GM21723 (cell line): ENCODE measurements at regions not wholly inside any gene's neighbourhood (a gene's known extent, or its start where the extent isn't known, plus 50 kb on each side); places are given as distances from the start of the nearest gene placed in this dataset.
"Not testable (repeated sequence)": the region's sequence is repeated elsewhere in the genome, so short reads cannot be mapped to it uniquely, and the experiment has no call there.

ENCODE experiments used
- ATAC-seq: cut with Tn5 transposase; IDR thresholded peaks from one replicate; pipeline ENCODE4 v1.9.1; 2021; ENCODE audit warnings: mild to moderate bottlenecking, moderate library complexity; ENCODE audit not compliant: unreplicated experiment

- ATAC-seq, result no peak
Measured at GRCh38 chr5:29238115-29238514, 1955.4 kb upstream of the CDH6 start.

- ATAC-seq, result no peak
Measured at GRCh38 chr5:29231154-29231553, 1962.3 kb upstream of the CDH6 start.

GRCh38 chr5:29230591-29230990 lies 1962.9 kb upstream of the CDH6 start:
- ATAC-seq, result no peak

- no peak for ATAC-seq
Measured at GRCh38 chr5:29229461-29229860, 1964.0 kb upstream of the CDH6 start.

GRCh38 chr5:29218138-29218537 lies 1975.3 kb upstream of the CDH6 start:
- ATAC-seq, result no peak

GRCh38 chr5:29214839-29215238 lies 1978.6 kb upstream of the CDH6 start:
- no peak for ATAC-seq

- ATAC-seq, result no peak
Measured at GRCh38 chr5:29213475-29213874, 1980.0 kb upstream of the CDH6 start.

- no peak for ATAC-seq
Measured at GRCh38 chr5:29208024-29208423, 1985.5 kb upstream of the CDH6 start.

- ATAC-seq, result no peak
Measured at GRCh38 chr5:29203049-29203448, 1990.4 kb upstream of the CDH6 start.

- ATAC-seq, result no peak
Measured at GRCh38 chr5:29197631-29198454, 1995.6 kb upstream of the CDH6 start.

- no peak for ATAC-seq
Measured at GRCh38 chr5:29193972-29194371, 1999.5 kb upstream of the CDH6 start.

- not testable (repeated sequence) for ATAC-seq
Measured at GRCh38 chr5:29191269-29192048, 2002.0 kb upstream of the CDH6 start.

GRCh38 chr5:29190398-29190797 lies 2003.1 kb upstream of the CDH6 start:
- not testable (repeated sequence) for ATAC-seq

- ATAC-seq, result not testable (repeated sequence)
Measured at GRCh38 chr5:29186380-29186779, 2007.1 kb upstream of the CDH6 start.

- no peak for ATAC-seq
Measured at GRCh38 chr5:29185558-29185957, 2007.9 kb upstream of the CDH6 start.

- ATAC-seq, result no peak
Measured at GRCh38 chr5:29175774-29176173, 2017.7 kb upstream of the CDH6 start.

- no peak for ATAC-seq
Measured at GRCh38 chr5:29170599-29170998, 2022.9 kb upstream of the CDH6 start.

- ATAC-seq, result no peak
Measured at GRCh38 chr5:29169886-29170285, 2023.6 kb upstream of the CDH6 start.

GRCh38 chr5:29162297-29162696 lies 2031.2 kb upstream of the CDH6 start:
- ATAC-seq, result no peak

- ATAC-seq, result no peak
Measured at GRCh38 chr5:29161399-29162291, 2031.8 kb upstream of the CDH6 start.

GRCh38 chr5:29157975-29158374 lies 2035.5 kb upstream of the CDH6 start:
- ATAC-seq, result no peak
